HG02852 (cell line): ENCODE measurements at regions not wholly inside any gene's neighbourhood (a gene's known extent, or its start where the extent isn't known, plus 50 kb on each side); places are given as distances from the start of the nearest gene placed in this dataset.
A peak's percentile ranks its signal among the peaks of the same experiment; 100 is the strongest.

Experiments
- ATAC-seq: cut with Tn5 transposase; IDR thresholded peaks from one replicate; pipeline ENCODE4 v1.9.1; 2021; ENCODE audit warnings: mild to moderate bottlenecking, moderate library complexity; ENCODE audit not compliant: unreplicated experiment

DNA sequence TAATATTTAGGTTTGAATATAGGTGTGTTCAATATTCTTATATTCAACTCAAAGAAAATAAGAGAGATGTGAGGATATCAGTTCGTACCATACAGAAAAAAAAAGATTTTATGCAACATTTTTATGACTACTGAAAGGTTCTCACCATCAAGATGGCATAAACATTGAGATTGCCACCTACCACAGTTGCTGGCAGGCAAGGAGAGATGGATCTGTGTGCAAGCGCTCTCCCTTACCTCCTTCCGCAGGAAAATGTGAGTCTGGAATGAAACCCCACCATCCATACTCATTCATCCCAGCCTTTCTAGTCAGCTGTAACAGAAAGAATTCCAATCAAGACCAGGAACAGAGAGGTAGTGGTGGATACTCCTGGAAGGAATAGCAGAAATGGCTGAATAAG lies 376.9 kb downstream of the PPP3CA start:
- no peak for ATAC-seq

DNA sequence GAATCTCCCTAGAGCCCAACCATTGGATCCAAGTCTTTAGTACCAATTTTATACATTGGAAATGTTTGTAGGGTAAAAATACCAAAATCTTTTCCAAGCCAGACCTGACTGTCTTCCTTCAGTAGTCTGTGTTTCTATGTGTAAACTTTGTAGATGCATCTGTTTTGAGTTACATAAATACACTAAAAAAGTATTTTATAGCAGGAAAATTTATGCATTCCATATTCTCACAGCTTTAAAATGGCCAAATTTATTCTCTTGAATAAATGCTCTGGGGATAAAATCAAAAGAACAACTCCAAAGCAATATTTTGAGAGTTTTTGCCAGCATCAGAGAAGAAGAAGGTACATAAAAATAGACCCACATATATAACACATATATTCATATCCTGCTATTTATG lies 377.4 kb downstream of the PPP3CA start:
- no peak for ATAC-seq

DNA sequence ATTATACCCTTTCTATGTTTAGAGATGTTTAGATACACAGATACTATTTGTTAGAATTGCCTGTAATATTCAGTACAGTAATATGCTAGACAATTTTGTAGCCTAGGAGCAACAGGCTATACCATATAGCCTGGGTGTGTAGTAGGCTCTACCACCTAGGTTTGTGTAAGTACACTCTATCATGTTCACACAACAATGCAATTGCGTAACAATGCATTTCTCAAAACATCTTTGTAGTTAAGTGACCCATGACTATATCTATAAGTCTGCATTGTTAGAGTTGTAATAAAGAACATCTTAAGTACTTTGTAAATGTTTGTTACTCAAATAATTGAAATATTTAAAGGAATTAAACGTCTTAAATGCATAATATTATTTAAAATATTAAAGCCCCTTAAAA lies 379.3 kb downstream of the PPP3CA start:
- no peak for ATAC-seq

DNA sequence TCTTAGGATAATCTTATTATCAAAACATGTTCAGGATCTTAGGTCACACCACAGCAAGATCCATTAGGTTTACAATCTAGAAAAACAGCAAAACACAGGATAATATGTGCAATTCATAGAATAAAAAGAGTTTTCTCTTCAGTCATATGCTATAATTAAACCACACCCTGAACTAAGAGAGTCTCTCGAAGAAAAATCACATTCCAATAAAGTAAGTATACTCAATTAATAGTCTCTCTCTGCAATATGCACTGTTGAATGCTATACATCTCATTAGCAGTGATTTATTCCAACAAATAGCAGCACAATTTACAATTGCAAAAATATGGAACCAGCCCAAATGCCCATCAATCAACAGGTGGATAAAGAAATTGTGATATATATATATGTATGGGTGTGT lies 383.7 kb downstream of the PPP3CA start:
- no peak for ATAC-seq

DNA sequence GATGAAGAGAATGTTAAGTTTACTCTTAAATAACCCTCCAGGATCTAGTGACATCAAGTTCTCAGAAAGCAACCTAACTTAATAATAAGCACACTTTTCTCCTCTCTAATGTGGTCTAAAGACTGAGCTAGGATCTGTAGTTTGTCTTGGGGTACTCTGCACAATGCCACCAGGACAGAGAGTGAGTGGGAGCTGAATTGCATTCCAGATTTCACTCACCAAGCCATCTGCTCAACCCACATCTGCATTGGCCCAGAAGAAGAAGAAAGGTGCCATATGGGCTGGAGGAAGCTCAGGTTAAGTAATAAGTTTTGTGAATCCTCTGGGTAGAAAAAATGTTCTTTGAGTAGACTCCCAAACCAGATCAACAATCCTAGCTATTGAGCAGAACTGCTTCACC lies 384.6 kb downstream of the PPP3CA start:
- peak; percentile 73 for ATAC-seq

DNA sequence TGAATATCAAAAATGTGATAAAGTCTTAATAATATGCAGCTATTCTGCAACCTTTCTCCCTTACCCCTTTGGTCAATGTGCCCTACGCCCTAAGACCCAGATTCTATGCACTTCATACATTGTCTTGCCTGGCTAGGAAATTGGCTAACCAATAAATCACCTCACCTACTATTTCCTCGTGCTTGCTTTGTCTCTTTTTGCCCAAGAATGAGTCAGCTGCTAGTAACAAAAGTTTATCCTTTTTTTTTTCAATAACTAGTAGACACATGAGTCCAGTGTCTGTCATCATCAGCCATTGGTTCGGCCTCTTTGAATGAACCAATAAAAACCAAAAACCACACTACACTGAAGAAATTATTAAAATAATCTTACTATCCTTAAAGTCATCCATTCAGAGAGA lies 387.1 kb downstream of the PPP3CA start:
- no peak for ATAC-seq

DNA sequence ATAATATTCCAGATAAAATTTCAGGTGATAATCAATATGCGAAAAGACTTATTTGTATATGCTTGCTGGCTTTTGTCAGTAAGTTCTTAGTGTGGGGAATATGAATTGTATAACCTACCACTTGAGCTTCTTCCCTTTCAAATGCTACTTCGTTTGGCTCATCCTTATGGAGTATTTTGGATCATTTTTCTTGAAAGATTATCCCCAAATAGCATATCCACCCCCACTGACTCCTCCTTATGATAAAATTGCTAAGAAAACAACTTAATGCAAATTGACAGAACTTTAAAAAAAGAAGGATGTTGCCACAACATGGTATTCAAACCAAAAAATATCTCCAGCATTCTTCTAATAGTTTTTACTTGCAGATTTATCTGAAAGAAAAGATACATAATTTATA lies 393.3 kb downstream of the PPP3CA start:
- no peak for ATAC-seq

DNA sequence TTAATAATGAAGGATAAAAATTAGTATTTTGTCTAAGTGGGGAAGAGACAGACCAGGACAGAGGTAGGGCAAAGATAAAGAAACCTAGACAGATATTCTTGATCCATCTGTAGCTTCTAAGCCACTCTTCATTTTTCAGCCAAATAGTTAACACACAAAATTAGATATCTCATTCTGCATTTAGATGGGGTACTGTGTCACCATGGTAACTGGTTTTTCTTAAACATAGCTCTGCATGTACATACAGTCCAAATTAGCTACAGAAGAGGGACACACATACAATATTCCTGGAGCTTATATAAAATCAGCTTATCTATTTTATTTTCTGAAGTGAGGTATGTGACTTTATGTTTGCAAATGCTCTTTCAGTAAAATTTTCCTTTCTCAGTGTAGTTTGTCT lies 393.7 kb downstream of the PPP3CA start:
- ATAC-seq: no peak

DNA sequence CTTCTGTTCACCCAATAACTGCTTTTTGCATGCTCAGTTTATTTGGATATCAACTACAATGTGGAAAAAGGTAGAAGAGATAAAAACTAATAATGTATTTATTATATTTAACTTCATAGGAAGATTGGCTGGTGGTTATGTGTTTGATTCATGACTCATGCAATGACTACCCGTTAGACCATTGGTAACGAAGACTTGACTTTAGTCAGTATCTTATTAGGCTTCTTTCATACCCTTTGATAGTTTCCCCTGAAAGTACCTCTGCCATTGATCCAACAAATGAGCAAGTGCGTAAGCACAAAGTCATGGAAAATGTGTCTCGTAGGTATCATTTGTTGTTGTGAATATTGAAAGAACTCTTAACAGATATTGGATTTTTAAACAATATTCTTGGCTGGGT lies 394.7 kb downstream of the PPP3CA start:
- no peak for ATAC-seq

DNA sequence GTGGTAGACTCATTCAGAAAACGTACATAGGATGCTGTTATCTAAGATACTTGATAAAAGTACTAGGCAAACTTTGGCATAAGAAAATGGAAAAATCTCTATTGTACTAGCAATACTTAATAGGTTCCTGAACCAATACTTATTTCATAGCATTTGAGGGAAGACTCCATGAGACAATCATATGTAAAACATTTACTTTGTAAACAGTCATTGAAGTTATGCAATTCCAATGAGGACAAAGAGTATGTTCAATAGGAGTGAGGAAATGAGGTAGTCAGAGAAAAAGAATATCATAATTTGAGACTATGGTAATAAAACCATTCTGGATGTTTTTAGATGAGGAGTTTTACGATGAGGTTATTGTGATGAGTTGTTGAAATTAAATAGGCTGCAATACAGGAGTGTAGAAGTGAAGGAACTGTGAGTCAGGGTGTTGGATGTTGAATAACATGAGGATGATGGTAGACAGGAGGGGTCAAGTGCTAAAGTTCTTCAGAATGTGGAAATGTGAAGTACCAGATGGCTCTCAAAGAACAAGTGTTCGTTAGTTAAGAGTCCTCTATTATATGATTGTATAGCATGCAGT lies 397.9 kb downstream of the PPP3CA start:
- ATAC-seq: no peak

DNA sequence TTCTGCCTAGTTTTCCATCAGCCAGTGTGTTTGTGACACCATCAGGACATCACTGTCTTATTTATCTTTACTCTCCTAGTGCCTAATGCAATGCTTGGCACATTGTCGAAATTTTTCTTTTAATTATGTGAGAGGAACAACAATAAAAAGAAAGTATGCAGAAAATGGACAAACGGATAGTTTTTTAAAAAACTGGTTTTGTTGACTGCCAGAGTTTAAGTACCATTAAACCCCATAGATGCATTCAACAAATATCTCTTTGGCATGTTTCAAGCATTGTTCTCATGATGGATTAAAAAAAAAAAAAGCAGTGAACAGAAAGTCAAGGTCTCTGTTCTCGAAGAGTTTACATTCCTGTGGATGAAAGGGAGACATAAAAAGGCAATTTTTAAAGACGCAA lies 398.4 kb downstream of the PPP3CA start:
- no peak for ATAC-seq

DNA sequence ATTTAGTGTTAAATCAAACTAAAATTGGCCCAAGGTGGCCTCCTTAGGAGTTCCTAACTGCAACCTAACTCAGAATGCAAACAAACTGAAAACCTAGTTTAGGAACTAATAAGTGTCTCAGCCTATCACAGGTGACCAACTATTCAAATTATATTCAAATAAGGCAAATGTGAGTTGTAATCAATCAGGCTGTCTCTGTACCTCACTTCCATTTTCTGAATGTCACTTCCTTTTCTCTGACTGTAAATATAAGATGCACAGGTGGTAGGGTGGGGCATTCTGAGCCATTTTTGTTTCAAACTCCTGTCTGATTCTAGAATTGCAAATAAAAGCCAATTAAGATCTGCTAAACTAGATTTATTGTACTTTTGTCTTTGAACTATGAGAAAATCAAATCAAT lies 401.5 kb downstream of the PPP3CA start:
- ATAC-seq: no peak

DNA sequence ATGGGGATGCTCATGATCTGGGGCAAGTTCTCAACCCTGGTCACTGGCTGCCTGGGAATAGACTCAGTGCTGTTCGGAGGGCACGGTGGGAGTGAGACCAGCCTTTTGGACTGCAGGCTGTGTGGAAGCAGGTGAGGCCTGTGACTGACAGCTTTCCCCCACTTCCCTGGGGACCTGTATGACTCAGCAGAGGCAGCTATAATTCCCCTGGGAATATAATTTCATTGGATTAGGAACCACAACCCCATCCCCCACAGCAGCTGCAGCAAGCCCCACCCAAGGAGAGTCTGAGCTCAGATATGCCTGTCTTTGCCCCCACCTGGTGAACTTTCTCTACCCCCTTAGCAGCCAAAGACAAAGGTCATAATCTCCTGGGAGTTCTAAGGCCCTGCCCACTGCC lies 408.6 kb downstream of the PPP3CA start:
- ATAC-seq: no peak

DNA sequence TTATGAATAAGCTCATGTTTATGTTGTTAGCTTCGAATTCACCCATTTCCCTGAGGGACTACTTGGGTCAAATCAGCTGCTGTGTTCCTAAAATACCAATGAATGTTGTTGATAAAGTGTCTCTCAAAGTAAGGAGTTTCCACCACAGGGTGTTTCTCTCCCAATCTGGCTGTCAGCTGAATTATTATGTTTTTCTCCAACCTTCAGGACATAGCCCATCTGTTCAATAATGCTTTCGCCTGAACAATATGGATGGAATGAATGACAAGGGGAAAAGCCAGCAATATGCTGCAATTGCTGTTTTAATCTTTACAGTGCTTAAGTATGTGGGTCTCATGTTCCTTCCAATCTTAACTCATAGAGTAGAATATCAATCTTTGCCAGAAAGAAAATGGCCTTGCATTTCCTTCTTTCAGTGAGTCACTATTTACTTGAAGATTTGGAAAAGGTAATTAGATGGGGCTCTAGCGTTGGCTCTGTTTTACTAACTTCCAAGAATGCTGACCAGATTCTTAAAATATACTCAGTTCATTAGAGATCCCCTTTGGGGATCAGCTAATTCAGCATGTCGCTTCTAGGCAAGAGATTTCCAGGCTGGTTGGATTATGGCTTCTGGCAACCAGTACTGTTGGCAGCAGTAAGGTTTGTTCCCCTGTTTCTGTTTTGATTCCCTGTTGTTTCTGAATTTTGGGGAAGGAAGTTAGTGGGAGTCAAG lies 410.5 kb downstream of the PPP3CA start:
- ATAC-seq: no peak

DNA sequence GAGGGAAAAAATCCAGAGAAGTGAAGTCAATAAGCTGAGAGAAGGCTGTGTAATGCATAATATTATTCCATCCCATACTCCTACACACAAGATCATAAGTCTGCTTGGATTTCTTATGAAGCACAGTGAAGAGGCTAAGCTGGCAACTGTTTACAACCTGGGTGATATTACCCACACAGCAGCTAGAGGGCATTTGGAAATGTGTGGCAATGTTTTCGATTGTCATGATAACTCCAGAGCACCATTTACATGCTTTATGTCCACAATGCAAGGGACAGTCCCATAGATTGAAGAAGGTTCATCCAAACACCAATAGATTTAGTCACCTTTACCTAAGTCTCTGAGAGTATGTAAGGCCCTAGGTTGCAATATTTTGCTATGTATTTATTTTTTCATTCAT lies 412.2 kb downstream of the PPP3CA start:
- ATAC-seq: no peak

DNA sequence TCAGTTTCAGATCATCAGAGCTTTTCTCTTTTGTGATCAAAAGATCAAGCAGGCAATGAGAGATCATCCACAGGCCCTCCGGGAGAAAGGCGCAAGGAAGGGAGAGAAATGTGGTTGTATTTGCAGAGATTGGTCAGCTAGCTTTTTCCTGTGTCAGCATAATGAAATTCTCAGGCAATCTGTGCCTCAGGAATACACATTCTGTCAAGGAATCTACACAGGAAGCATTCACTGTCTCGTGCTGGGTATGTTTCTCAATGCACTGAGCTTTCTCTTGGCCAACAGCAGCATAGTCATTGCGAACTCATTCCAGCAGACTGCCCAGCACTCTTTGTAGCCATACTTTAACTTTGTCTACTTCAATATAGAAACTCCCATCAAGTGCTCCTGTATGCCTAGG lies 413.7 kb downstream of the PPP3CA start:
- ATAC-seq: no peak

DNA sequence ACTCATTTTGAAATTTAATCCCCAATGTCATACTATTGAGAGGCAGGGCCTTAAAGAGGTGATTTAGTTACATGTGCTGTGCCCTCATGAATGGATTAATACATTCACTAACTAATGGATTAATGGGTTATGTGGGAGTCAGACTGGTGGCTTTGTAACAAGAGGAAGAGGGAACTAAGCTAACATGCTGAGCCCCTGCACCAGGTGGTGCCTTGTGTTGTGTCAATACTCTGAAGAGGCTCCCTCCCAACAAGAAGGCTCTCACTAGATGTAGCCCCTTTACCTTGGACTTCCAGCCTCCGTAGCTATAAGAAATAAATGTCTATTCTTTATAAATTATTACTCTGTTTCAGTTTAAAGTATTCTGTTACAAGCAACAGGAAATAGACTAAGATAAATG lies 411.9 kb upstream of the EMCN start:
- ATAC-seq: no peak

DNA sequence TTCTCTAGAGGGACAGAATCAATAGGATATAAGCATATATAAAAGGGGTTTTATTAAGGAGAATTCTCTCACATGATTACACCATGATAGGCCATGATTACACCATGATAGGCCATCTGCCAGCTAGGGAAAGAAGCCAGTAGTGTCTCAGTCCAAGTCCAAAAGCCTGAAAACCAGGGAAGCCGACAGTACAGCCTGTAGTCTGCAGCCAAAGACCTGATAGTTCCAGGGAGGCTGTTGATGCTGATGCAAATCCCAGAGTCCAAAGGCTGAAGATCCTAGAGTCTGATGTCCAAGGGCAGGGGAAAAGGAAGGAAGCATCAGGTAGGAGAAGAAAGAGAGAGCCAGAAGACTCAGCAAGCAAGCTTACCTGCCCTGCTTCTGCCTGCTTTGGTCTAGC lies 411.3 kb upstream of the EMCN start:
- no peak for ATAC-seq

DNA sequence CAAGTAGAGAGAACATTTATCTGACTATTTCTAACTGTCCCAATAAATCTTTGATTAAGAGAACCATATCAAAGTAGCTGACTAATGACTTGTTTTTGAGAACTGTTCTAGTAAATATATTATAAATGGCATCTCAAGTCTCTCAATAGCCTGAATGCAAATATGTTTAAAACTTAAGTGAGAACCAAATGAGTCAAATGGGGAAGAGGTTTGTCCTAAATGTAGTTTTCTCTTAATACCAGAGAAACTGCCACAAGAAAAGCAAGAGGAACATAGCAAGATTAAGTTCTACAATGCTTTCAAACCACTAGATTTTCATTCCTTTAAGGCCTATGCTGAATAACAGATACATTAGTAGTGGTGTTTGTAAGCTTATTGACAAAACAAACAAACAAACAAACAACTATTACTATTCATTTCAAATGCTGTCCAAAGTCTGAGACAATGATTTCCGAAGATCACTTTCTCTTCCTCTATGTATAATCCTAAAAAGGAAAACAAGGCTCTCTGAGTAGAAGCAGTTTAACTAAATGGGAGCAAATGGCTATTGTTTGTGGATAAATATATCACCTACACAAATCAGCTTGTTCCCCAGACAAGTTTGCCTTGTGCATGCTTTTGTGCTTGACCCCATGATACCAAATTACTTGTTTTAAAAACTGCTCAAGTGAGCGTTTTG lies 408.4 kb upstream of the EMCN start:
- ATAC-seq: peak; percentile 75

DNA sequence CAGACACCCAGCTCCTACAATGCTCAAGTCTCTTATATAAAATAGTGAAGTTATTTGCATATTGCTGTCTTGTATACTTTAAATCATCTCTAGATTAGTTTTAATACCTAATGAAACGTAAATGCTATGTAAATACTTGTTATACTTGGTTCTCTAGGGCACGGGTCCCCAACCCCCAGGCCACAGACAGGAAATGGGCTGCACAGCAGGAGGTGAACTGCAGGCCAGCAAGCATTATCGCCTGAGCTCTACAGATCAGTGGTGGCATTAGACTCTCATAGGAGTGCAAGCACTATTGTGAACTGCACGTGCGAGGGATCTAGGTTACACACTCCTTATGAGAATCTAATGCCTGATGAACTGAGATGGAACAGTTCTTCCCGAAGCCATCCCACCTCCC lies 395.9 kb upstream of the EMCN start:
- no peak for ATAC-seq

DNA sequence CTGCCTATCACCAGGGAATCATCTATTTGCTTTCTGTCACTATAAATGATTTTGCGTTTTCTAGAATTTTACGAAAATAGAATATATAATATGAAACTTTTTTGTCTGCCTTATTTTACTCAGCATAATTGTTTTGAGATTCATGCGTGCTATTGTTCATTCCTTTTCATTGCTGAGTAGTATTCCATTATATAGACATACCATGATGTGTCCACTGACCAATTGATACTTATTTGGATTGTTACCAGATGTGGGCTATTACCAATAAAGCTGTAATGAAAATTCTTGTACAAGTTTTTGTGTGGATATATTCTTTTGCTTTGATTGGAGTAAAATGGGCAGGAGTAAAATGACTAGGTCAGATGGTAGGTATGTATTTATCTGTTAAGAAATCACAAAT lies 390.7 kb upstream of the EMCN start:
- ATAC-seq: no peak
